ENCODE measurements at regions not wholly inside any gene's neighbourhood (a gene's known extent, or its start where the extent isn't known, plus 50 kb on each side); places are given as distances from the start of the nearest gene placed in this dataset.

DNA sequence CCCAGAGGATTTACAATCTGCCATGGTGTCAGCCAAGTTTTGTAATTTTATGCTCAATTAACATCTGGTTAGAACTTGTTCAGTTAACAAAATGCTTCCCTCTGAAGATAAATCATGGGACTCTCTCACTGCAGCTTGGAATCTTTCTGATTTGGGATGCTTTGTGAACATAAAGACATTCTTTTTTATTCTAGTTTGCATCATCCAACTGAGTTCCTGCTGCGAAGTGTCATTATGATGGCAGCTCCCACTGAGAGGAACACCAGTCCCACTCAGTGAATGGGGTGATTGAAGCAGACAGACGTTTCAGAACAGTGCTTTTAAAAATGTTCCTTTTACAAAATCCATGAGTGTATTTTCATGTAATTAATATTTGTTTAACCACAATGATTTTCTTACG lies 863.8 kb downstream of the TLE4 start:
- TF ChIP-seq, protein P1, sequence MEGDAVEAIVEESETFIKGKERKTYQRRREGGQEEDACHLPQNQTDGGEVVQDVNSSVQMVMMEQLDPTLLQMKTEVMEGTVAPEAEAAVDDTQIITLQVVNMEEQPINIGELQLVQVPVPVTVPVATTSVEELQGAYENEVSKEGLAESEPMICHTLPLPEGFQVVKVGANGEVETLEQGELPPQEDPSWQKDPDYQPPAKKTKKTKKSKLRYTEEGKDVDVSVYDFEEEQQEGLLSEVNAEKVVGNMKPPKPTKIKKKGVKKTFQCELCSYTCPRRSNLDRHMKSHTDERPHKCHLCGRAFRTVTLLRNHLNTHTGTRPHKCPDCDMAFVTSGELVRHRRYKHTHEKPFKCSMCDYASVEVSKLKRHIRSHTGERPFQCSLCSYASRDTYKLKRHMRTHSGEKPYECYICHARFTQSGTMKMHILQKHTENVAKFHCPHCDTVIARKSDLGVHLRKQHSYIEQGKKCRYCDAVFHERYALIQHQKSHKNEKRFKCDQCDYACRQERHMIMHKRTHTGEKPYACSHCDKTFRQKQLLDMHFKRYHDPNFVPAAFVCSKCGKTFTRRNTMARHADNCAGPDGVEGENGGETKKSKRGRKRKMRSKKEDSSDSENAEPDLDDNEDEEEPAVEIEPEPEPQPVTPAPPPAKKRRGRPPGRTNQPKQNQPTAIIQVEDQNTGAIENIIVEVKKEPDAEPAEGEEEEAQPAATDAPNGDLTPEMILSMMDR (IDR thresholded peaks at IDR 0.05; ENCODE audit: low read depth, low read length, poor library complexity, severe bottlenecking) = no peak
- no peak for TF ChIP-seq EZH2phosphoT487 (IDR thresholded peaks at IDR 0.05; ENCODE audit: borderline replicate concordance, low read length)
